GM18873 (cell line): ENCODE measurements at regions not wholly inside any gene's neighbourhood (a gene's known extent, or its start where the extent isn't known, plus 50 kb on each side); places are given as distances from the start of the nearest gene placed in this dataset.

Source experiments
- ATAC-seq: cut with Tn5 transposase; IDR thresholded peaks from one replicate; pipeline ENCODE4 v1.9.1; 2021; ENCODE audit warnings: mild to moderate bottlenecking, moderate library complexity, moderate number of reproducible peaks; ENCODE audit not compliant: unreplicated experiment, low FRiP score

- no peak for ATAC-seq
These were observed 155.2 kb upstream of the BMPER start for GRCh38 chr7:33750177-33750576.

GRCh38 chr7:33751443-33751842 is 153.9 kb upstream of the BMPER start:
- ATAC-seq = no peak

GRCh38 chr7:33753881-33754525 is 151.3 kb upstream of the BMPER start:
- no peak for ATAC-seq

GRCh38 chr7:33754933-33755928 is 150.1 kb upstream of the BMPER start:
- ATAC-seq = no peak

GRCh38 chr7:33757050-33757449 is 148.3 kb upstream of the BMPER start:
- ATAC-seq = no peak

- ATAC-seq = no peak
These were observed 147.7 kb upstream of the BMPER start for GRCh38 chr7:33757563-33758165.

DNA sequence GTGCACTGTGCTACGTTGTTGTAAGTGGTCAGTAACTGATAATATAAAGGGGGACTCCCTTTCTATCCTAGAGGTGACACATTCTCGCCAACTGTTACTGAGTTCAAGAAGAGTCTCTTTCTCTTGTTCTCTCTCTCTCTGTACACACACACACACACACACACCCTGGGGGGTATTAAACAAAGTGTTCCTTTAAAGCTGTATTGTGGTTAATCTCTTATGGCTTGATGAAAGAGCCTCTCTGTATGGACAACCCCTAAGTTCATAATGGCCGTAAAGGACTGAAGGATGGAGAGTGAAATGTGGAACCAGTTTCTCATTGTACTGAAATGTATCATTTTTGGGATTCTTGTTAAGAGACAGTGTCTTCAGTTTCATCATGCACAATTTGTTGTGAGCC is 145.2 kb upstream of the BMPER start:
- ATAC-seq = no peak

- ATAC-seq = no peak
These were observed 144.5 kb upstream of the BMPER start for GRCh38 chr7:33760834-33761233.

- ATAC-seq = no peak
These were observed 143.8 kb upstream of the BMPER start for GRCh38 chr7:33761449-33762080.

DNA sequence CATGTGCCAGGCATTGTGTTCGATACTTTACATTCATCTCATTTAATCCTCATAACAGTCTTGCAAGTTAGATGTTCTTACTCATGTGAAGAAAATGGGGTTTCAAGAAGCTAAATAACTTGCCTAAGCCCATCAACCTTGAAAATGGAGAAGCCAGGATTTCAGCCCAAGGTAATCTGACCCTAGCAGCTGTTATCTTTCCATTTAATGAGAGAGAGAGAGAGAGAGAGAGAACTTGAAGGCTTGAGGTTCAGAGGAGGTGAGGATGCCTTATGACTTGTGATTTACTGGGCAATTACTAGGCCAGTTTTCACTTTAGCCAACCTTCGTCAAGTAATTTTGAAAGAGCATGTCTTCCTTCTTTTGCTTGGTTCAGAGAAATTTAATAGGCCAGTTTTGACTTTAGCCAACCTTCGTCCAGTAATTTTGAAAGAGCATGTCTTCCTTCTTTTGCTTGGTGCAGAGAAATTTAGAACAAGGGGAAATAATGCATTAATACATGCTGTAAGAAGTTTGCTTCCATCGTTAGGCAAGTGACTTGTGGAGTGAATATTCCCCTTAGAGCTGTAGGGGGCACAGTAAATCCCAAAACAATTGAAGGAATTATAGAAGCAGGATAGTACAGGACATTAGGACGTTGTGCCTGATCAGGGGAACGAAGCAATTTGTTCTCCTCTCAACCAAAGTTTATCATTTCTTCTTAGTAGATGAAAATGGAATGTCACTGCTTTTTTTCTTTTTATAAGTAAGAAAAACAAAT is 143.0 kb upstream of the BMPER start:
- ATAC-seq = no peak

DNA sequence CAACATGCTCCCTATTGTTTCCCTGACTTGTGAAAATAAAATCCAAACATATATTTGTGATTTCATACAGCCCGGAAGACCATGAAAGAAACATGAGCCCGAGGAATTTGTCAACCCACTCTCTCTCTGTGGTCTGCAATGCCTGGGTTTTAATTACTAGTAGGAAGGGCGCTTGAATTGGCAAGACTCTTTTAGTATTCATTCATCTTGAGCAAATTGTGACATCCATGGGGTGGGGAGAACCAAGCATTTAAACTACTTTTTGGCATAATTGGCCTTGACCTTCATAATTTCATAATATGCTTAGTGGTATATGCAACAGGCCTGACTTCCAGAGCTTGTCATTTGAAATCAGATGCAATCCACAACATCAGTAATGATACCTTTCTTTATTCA is 142.4 kb upstream of the BMPER start:
- no peak for ATAC-seq

DNA sequence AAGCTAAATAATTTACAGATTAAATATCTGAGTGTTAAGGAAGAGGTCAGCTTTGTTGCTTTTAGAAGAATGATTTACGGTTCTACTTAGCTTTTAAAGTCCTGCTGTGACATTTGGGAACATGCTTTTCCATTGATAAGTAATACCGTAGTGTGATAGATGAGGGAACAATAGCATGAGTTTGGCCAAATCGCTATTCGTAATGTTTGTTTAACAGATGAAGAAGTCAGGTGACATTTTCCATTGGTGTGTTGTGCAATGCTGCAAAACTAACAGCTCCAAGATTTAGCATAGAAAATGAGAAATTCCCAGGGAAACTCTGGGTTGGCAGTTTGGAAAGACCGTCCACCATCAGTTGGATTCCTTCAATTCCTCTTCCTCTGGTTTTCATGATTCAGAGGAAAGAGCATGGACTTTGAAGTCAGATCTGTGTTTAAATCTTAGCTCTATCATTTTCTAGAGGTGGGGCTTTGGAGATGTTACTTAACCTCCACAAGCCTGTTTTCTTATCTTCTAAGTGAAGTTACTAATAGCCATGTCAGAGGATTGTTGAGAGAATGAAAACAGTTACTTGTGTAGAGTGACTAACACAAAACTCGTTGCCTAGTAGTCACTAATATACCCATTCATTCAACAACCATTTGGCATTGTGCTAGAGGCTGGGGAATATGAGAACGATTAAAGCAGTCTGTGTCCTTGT is 140.4 kb upstream of the BMPER start:
- ATAC-seq = no peak

- ATAC-seq = no peak
These were observed 138.9 kb upstream of the BMPER start for GRCh38 chr7:33766405-33766804.

GRCh38 chr7:33769930-33770329 is 135.4 kb upstream of the BMPER start:
- no peak for ATAC-seq

DNA sequence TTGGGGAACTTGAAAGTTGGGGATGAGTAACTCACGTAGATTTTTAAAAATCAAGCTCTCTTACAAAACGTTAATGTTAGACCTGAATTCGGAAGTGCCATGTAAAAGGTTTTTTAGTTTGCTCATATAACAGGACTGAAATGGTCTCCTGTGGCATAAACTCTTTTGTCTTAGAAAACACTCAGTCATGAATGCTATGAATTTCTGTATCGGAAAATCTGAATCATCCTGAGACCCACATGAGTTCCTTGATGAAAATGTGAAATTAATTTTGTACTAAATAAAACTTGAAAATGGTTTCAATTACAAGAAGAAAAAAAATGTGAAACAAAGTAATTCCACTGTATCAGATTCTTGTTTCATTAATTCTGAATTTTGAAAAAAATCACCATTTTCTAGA is 134.8 kb upstream of the BMPER start:
- ATAC-seq = no peak

- ATAC-seq = no peak
These were observed 133.9 kb upstream of the BMPER start for GRCh38 chr7:33771422-33771821.

GRCh38 chr7:33773053-33773452 is 132.3 kb upstream of the BMPER start:
- no peak for ATAC-seq

DNA sequence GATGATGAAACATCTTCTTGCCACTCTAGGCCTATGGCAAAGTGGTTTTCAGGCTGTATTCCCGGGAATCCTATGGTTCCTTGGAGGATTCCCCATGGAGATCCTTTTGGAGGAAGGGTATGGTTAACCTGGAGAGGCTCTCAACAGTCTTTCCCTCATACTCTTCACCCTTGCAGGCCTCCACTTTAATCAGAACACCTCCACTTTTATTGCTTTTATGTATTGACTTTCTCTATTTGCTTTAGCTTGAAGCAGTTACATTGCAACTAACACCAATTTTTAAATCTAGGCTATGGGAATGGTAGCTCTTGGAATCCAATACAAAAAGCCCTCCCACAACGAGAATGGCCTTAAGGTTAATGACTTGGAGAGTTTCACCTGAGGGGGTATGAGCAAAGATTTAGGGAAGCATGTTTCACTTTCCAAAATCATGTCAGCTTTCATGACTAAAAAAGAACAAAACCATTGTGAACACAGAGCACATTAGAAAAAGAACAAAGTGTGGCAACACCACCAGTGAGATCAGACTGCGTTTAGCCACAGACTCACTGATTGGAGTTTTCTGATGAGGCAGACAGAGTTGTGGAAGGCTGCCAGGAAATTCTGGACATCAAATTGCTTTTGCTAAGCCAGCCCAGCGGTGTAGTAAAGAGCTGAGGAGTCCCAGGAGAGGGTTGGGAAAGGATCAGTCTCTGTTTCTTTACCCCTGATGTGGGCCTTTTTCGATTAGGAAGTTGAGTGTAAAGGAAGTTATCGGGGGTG is 130.4 kb upstream of the BMPER start:
- ATAC-seq = no peak

DNA sequence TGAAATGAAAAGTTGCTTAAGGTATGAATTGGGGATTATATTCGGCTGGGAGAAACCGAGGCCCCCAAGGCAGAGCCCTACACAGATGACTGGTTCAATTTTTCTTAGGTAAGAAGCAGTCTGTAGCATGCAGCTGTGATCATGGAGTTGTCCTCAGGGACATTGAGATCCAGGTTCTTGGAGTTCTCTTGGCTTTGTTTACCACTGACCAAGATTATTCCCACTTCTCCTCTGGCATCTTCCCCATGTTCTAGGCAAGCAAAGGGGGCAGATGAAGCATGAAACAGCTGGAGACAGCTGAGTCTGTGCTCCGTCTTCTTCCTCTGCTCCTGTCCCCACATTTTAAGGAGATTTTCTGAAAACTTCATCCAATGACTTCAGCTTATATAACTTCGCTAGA is 129.5 kb upstream of the BMPER start:
- ATAC-seq = no peak
